C1 segment of cervical spinal cord (tissue), 14 donors: ENCODE measurements at regions not wholly inside any gene's neighbourhood (a gene's known extent, or its start where the extent isn't known, plus 50 kb on each side); places are given as distances from the start of the nearest gene placed in this dataset.

Source experiments
- DNase-seq, 14 donors: peaks; one replicate each; lab custom pipeline; 2025; lab: John Stamatoyannopoulos, UW

GRCh38 chr2:148567716-148568115 lies 76.8 kb upstream of the EPC2 start:
- no peak for DNase-seq

DNA sequence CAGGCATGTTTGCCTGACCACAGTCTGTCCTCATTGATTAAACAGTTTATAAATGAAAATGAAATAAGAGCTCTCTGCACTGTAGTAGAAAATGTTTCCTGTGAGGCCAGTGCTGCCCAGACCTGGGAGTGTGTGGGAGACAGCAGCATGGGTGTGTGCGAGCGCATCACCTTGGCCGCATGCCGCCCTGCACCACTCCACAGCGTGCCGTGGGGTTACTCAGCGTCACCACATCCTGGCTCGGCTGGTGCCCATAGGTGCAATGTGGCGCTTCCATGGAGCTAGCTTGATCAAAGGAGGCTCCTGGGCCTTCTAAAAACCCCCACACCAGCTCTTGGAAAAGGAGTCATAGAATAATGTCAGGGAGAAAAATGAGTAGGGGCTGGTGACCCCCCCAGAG lies 76.0 kb upstream of the EPC2 start:
- DNase-seq: no peak

- no peak for DNase-seq
Measured at GRCh38 chr2:148569221-148569620, 75.3 kb upstream of the EPC2 start.

DNA sequence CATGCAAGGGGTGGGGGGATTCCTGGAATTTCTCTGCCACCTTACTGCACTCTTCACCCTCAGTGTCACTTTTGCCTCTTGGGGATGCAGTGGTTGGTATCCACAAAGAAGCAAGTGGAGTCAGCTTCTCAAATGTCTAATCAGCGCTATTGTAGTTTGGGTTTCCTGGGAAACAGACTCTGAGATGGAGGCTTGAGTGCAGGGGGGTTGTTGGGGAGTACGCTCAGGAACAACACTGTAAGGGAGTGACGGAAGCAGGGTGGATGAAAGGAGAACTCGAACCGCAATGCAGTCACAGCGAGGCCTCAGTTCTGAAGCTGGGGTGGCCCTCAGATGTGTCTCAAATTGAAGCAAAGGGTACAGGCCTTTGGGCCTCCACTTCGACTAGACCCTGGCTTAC lies 73.6 kb upstream of the EPC2 start:
- DNase-seq: no peak

DNA sequence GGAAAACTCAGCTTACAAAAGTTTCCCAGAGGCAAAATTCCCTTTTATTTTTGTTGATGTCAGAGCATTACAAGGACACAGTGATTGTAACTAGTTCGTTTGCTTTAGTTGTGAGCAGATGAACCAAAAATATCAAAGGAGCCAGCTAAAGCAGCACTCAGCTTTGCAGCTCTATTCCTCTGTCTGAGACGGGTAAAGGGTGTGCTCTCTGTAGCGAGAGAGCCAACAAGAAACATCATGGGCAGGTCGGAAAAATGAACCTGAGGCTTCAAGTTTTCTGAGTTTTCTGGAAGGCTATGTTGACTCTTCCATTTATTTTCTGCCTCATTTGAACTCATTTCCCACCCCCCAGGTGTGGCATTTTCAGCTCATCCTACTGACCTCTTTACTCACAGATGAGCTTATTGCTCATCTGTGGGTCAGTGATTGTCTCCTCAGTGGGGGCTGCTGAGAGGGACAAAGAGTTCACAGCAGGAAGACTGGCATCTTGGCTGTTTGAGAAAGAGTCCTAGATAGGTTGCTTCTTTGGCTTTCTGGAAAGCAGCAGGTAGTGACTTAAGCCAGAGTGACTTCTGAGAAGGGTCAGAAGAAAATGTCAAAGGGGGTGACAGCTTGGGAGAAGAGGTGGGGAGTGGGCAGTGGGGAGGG lies 66.6 kb upstream of the EPC2 start:
- DNase-seq: no peak

DNA sequence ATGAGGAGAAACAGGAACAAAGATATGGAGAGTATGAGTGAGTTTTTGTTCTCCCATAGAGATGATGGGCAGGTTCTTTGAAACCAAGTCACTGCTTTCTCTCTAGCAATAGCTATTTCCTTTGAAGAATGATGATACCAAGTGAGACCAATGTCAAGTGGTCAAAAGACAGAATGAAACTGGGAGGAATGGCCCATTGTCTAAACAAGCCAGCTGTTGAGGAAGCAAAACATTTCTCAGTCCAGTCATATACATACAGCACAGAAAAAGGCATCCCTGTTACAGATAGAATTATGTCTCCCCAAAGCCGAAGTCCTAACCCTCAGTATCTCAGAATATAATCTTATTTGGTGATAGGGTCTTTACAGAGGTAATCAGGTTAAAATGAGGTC lies 66.1 kb upstream of the EPC2 start:
- no peak for DNase-seq

GRCh38 chr2:148582679-148583511 lies 61.7 kb upstream of the EPC2 start:
- no peak for DNase-seq

- no peak for DNase-seq
Measured at GRCh38 chr2:148585696-148586095, 58.9 kb upstream of the EPC2 start.

DNA sequence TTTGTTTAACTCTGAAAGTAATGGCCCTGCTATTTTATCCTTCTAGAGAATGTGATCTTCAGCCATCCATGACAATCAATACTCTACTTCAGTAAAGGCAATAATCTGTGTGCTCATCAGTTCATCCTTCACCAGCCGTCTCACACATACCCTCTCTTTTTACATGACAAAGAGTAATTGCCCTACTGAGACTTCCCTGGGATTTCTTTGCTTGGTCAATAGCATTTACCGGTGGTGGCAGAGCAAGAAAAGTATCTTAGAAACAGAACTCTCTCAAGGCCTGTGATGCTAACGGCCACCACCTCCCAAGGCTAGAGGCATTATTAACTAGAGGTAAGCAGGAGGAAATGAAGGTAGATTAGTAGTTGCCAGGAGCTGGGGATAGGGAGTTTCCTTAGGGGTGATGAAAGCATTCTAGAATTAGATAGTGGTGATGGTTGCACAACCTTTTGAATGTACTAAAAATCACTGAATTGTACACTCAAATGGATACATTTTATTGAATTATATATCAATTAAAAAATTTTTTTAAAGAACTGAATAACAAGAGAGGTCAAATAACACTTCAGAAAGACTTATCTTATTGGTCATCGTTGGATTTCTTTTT lies 57.9 kb upstream of the EPC2 start:
- DNase-seq: no peak

- DNase-seq: no peak
Measured at GRCh38 chr2:148590612-148591011, 53.9 kb upstream of the EPC2 start.

- DNase-seq: no peak
Measured at GRCh38 chr2:148592791-148593190, 51.8 kb upstream of the EPC2 start.

DNA sequence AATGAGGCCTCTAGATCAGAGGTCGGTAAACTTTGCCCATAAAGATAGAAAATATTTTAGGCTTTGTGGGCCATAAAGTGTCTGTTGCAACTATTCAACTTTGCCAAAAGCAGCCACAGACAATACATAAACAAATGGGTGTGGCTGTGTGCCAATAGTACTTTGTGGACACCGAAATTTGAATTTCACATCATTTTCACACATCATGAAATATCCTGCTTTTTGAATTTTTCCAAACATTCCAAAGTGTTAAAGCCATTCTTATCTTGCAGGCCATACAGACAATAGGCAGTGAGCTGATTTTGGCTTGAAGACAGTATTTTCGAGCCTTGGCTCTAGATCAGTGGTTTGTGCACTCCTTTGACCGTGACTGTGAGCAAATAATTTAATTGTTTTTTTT lies 51.1 kb upstream of the EPC2 start:
- DNase-seq: peak in 1 of 14 donors; percentile 1

GRCh38 chr2:148594216-148594615 lies 50.3 kb upstream of the EPC2 start:
- peak in 1 of 14 donors; percentile 6 for DNase-seq
